ENCODE measurements at regions not wholly inside any gene's neighbourhood (a gene's known extent, or its start where the extent isn't known, plus 50 kb on each side); places are given as distances from the start of the nearest gene placed in this dataset.

- TF ChIP-seq CTCF (IDR thresholded peaks at IDR 0.05) (no peak), POLR2A (IDR thresholded peaks at IDR 0.05) (no peak)
These were observed 168.6 kb upstream of the PDE3A start for GRCh38 chr12:20199780-20200179.

All from Peyer's patch (tissue), 4 donors.